ENCODE measurements at regions not wholly inside any gene's neighbourhood (a gene's known extent, or its start where the extent isn't known, plus 50 kb on each side); places are given as distances from the start of the nearest gene placed in this dataset.

DNA sequence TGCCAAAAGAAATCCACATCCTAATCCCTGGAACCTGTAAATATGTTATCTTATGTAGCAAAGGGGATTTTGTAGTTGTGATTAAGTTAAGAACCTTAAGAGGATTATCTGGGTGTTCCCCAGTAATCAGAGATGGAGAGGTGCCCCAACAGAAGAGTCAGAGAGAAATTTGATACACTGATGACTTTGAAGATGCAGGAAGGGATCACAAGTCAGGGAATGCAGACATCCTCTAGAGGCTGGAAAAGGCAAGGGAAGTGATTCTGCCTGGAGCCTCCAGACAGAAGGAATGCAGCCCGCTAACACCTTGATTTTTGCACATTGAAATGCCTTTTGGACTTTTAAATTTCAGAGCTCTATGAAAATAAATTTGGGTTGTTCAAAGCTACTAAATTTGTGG lies 531.7 kb downstream of the DNAJB9 start:
- no peaks in the 10 kb centered on the region for H3K9me3 ChIP-seq (ENCODE audit: control insufficient read depth in 2 of 2, low read length in 2 of 2)
- no peak overlapping the region for H3K4me3 ChIP-seq (ENCODE audit: low read length in 2 of 2)
- no peaks in the 10 kb centered on the region for H3K27me3 ChIP-seq (ENCODE audit: control insufficient read depth in 2 of 2, insufficient read depth in 2 of 2, low read length in 2 of 2)
- H3K36me3 ChIP-seq (ENCODE audit: control insufficient read depth in 2 of 2, insufficient read depth in 2 of 2, low read length in 2 of 2), result no peaks in the 10 kb centered on the region
- H3K27ac ChIP-seq (ENCODE audit: low read depth in 2 of 2, low read length in 2 of 2), result no peak overlapping the region
- H3K9ac ChIP-seq (ENCODE audit: low read depth in 1 of 2, low read length in 2 of 2), result no peak overlapping the region
- H3K4me1 ChIP-seq (ENCODE audit: control insufficient read depth in 2 of 2, insufficient read depth in 2 of 2, low read length in 2 of 2), result no peaks in the 10 kb centered on the region

DNA sequence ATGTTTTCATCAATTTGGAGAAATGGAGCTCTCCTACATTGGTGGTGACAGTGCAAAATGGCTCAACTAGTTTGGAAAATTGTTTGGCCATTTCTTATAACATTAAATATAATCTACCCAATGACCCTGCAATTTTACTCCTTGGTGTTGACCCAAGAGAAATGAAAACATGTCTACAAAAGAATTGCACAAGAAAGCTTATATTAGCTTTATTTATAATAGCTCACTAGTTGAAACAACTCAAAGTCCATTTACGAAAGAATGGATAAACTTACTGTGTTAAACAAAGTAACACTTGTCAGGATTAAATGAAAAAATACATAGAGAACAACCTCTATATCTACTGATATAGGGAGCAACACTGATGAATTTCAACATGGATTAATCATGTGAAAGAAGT lies 539.9 kb downstream of the DNAJB9 start:
- H3K9me3 ChIP-seq (ENCODE audit: control insufficient read depth in 2 of 2, low read length in 2 of 2), result no peaks in the 10 kb centered on the region

DNA sequence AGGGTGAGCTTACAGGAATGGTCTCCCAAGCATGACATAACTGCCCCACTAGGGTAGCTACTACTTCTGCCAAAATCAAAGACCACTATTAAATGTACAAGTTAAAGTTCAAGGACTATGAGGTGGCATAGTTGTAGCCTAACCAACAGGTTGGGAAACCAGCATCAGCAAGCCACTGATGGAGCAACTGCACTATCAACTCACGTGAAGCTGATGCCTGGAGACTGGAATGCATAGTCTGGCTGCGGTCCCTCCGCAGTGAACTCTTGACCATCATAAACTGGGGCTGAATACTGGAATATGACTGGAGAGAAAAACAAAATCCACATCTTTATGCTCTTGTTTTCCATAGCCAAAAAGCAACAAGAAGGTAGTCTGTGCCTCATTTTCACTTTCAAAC lies 541.4 kb downstream of the DNAJB9 start:
- Histone ChIP-seq H3K27me3 (ENCODE audit: control insufficient read depth in 2 of 2, insufficient read depth in 2 of 2, low read length in 2 of 2) (no peaks in the 10 kb centered on the region), H3K9me3 (ENCODE audit: control insufficient read depth in 2 of 2, low read length in 2 of 2) (no peaks in the 10 kb centered on the region), H3K36me3 (ENCODE audit: control insufficient read depth in 2 of 2, insufficient read depth in 2 of 2, low read length in 2 of 2) (no peaks in the 10 kb centered on the region), H3K27ac (ENCODE audit: low read depth in 2 of 2, low read length in 2 of 2) (no peak overlapping the region), H3K4me1 (ENCODE audit: control insufficient read depth in 2 of 2, insufficient read depth in 2 of 2, low read length in 2 of 2) (no peaks in the 10 kb centered on the region), H3K9ac (ENCODE audit: low read depth in 1 of 2, low read length in 2 of 2) (no peak overlapping the region), H3K4me3 (ENCODE audit: low read length in 2 of 2) (no peak overlapping the region)

More for the DNA sequence above, 539.9 kb downstream of the DNAJB9 start:
- Histone ChIP-seq H3K36me3 (ENCODE audit: control insufficient read depth in 2 of 2, insufficient read depth in 2 of 2, low read length in 2 of 2) (no peaks in the 10 kb centered on the region), H3K27ac (ENCODE audit: low read depth in 2 of 2, low read length in 2 of 2) (no peak overlapping the region), H3K4me3 (ENCODE audit: low read length in 2 of 2) (no peak overlapping the region), H3K4me1 (ENCODE audit: control insufficient read depth in 2 of 2, insufficient read depth in 2 of 2, low read length in 2 of 2) (no peaks in the 10 kb centered on the region), H3K9ac (ENCODE audit: low read depth in 1 of 2, low read length in 2 of 2) (no peak overlapping the region), H3K27me3 (ENCODE audit: control insufficient read depth in 2 of 2, insufficient read depth in 2 of 2, low read length in 2 of 2) (no peaks in the 10 kb centered on the region)

DNA sequence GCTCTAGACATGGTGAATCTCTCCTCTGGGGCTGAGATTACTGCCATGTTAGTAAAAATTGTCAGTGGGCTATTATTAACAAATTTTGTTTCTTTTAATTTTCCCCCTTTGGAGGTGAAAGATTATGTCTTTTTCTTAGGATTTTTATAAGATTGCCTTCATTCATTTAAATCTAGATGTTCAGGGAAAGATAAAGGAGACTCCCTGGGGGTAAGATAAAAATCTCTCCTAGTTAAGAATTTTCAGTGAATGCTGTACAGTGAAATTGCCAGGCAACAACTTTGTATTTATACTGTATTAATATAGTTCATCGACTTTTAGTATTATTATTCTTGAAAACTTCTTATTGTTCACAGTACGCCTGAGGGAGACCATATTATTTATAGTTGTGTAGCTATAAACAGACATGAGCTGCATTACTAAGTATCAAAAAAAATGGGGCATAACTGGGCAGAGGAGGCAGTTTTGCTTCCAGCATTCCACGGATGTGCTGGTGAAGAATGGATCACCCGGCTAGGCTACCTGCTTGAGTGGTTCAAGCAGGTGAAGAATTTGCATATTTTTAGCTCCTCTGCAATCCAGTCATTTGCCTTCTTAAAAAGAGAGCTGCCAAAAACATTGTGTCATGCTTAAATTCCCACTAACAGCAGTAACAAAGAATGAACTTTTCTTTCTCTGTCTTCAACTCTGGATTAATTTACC lies 552.1 kb downstream of the DNAJB9 start:
- Histone ChIP-seq H3K36me3 (ENCODE audit: control insufficient read depth in 2 of 2, insufficient read depth in 2 of 2, low read length in 2 of 2) (no peaks in the 10 kb centered on the region), H3K9me3 (ENCODE audit: control insufficient read depth in 2 of 2, low read length in 2 of 2) (no peaks in the 10 kb centered on the region), H3K4me3 (ENCODE audit: low read length in 2 of 2) (no peak overlapping the region), H3K27me3 (ENCODE audit: control insufficient read depth in 2 of 2, insufficient read depth in 2 of 2, low read length in 2 of 2) (no peaks in the 10 kb centered on the region), H3K27ac (ENCODE audit: low read depth in 2 of 2, low read length in 2 of 2) (no peak overlapping the region), H3K9ac (ENCODE audit: low read depth in 1 of 2, low read length in 2 of 2) (no peak overlapping the region), H3K4me1 (ENCODE audit: control insufficient read depth in 2 of 2, insufficient read depth in 2 of 2, low read length in 2 of 2) (no peaks in the 10 kb centered on the region)

DNA sequence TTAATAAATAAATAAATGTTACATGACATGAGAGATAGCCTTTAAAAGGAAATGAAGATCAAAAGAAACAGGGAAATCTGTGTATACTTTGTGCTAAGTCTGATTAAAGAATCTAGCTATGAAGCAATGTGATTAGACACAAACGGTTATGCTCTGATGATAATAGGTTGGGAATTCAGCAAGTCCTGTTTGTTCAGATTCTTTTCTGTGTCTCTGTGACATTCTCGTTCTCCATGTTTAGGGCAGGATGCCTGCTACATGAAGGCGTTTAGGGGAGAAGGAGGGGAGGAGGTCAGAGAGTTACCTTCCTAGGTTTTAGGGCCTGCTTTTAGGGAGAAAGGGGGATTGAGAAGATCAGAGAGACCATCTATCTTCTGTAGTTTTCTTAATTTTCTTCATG lies 555.3 kb downstream of the DNAJB9 start:
- Histone ChIP-seq H3K27me3 (ENCODE audit: control insufficient read depth in 2 of 2, insufficient read depth in 2 of 2, low read length in 2 of 2) (no peaks in the 10 kb centered on the region), H3K9me3 (ENCODE audit: control insufficient read depth in 2 of 2, low read length in 2 of 2) (no peaks in the 10 kb centered on the region), H3K27ac (ENCODE audit: low read depth in 2 of 2, low read length in 2 of 2) (no peak overlapping the region), H3K36me3 (ENCODE audit: control insufficient read depth in 2 of 2, insufficient read depth in 2 of 2, low read length in 2 of 2) (no peaks in the 10 kb centered on the region), H3K4me3 (ENCODE audit: low read length in 2 of 2) (no peak overlapping the region), H3K4me1 (ENCODE audit: control insufficient read depth in 2 of 2, insufficient read depth in 2 of 2, low read length in 2 of 2) (no peaks in the 10 kb centered on the region), H3K9ac (ENCODE audit: low read depth in 1 of 2, low read length in 2 of 2) (no peak overlapping the region)

DNA sequence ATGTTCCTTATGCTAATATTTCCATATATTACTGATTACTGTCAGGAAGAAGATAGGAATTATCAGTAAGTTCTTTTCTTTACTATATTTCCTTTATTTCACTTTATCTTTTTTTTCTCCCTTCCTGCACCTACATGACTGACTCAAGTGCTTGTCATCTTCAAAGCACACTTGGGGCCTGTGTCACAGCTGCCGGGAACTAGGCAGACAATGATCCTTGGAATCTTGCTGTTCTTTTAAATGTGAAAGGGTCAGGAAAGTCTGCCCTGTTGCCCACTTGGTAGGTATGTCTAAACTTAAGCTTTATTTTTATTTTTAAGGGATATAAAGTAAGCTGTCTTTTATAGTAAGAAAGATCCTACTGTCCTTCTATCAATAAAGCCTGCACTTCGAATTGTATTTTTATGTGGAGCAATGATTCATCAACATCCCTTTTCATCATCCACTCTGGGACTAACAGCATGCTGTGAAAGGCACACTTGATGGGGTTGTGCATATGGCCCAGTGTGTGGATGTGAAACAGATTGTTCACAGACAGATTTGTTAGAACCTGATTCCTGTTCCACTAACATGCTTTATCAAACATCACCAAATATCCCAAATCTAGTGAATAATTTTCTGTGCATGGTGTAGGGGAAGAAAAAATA lies 556.9 kb downstream of the DNAJB9 start:
- H3K27me3 ChIP-seq (ENCODE audit: control insufficient read depth in 2 of 2, insufficient read depth in 2 of 2, low read length in 2 of 2), result no peaks in the 10 kb centered on the region
- no peak overlapping the region for H3K27ac ChIP-seq (ENCODE audit: low read depth in 2 of 2, low read length in 2 of 2)
- no peak overlapping the region for H3K9ac ChIP-seq (ENCODE audit: low read depth in 1 of 2, low read length in 2 of 2)
- no peaks in the 10 kb centered on the region for H3K36me3 ChIP-seq (ENCODE audit: control insufficient read depth in 2 of 2, insufficient read depth in 2 of 2, low read length in 2 of 2)
- H3K9me3 ChIP-seq (ENCODE audit: control insufficient read depth in 2 of 2, low read length in 2 of 2), result no peaks in the 10 kb centered on the region
- no peaks in the 10 kb centered on the region for H3K4me1 ChIP-seq (ENCODE audit: control insufficient read depth in 2 of 2, insufficient read depth in 2 of 2, low read length in 2 of 2)
- H3K4me3 ChIP-seq (ENCODE audit: low read length in 2 of 2), result no peak overlapping the region

DNA sequence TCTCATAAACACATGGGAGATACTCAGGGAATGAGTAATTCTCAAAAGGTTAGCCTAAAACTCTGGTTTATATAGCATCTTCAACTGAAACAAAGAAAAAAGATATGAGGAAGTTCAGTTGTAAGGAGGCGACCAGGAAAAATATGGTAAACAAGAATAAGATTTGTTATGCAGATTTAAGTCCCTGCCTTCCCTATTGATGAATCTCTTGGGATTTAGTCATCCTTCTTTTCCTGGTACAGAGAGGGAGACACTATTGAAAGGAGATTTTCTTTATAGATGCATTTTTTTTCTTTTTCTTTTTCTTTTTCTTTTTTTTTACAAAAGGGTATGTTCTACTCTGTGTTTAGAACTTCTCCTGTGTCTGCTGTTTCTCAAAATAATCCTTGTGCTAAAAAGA lies 557.5 kb downstream of the DNAJB9 start:
- H3K27me3 ChIP-seq (ENCODE audit: control insufficient read depth in 2 of 2, insufficient read depth in 2 of 2, low read length in 2 of 2), result no peaks in the 10 kb centered on the region
- no peak overlapping the region for H3K4me3 ChIP-seq (ENCODE audit: low read length in 2 of 2)
- H3K27ac ChIP-seq (ENCODE audit: low read depth in 2 of 2, low read length in 2 of 2), result no peak overlapping the region
- no peak overlapping the region for H3K9ac ChIP-seq (ENCODE audit: low read depth in 1 of 2, low read length in 2 of 2)
- H3K36me3 ChIP-seq (ENCODE audit: control insufficient read depth in 2 of 2, insufficient read depth in 2 of 2, low read length in 2 of 2), result no peaks in the 10 kb centered on the region
- no peaks in the 10 kb centered on the region for H3K9me3 ChIP-seq (ENCODE audit: control insufficient read depth in 2 of 2, low read length in 2 of 2)
- no peaks in the 10 kb centered on the region for H3K4me1 ChIP-seq (ENCODE audit: control insufficient read depth in 2 of 2, insufficient read depth in 2 of 2, low read length in 2 of 2)

DNA sequence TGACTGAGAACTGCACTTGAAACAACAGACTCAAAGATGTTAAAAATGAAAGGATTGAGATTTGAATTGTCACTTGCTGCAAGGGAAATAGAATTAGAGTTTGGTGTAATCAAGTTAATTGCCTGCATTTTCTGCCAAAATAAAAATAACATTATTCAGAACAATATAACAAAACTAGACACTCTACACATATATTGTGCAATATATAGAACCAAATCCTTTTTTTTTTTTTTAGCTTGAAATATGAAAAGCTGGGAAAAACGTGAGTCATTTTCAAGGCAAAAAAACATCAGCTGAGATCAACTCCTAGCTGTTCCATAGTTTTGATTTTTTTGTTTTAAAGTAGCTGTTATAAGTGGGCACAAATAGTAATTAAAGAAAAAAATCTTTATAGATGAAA lies 561.5 kb downstream of the DNAJB9 start:
- no peaks in the 10 kb centered on the region for H3K36me3 ChIP-seq (ENCODE audit: control insufficient read depth in 2 of 2, insufficient read depth in 2 of 2, low read length in 2 of 2)
- no peak overlapping the region for H3K9ac ChIP-seq (ENCODE audit: low read depth in 1 of 2, low read length in 2 of 2)
- H3K4me1 ChIP-seq (ENCODE audit: control insufficient read depth in 2 of 2, insufficient read depth in 2 of 2, low read length in 2 of 2), result no peaks in the 10 kb centered on the region
- H3K4me3 ChIP-seq (ENCODE audit: low read length in 2 of 2), result no peak overlapping the region
- H3K9me3 ChIP-seq (ENCODE audit: control insufficient read depth in 2 of 2, low read length in 2 of 2), result peaks cover 6 to 9% of the 10 kb centered on the region in 2 donors
- no peak overlapping the region for H3K27ac ChIP-seq (ENCODE audit: low read depth in 2 of 2, low read length in 2 of 2)
- no peaks in the 10 kb centered on the region for H3K27me3 ChIP-seq (ENCODE audit: control insufficient read depth in 2 of 2, insufficient read depth in 2 of 2, low read length in 2 of 2)

DNA sequence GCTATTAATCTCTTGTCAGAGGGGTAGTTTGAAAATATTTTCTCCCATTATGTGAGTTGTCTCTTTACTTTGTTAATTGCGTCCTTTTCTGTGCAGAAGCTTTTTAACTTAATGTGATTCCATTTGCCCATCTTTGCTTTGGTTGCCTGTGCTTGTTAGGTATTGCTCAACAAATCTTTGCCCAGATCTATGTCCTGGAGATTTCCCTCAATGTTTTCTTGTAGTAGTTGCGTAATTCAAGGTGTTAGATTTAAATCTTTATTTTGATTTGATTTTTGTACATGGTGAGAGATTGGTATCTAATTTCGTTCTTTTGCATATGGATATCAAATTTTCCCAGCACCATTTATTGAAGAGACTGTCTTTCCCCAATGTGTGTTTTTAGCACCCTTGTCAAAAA lies 567.2 kb downstream of the DNAJB9 start:
- Histone ChIP-seq H3K9me3 (ENCODE audit: control insufficient read depth in 2 of 2, low read length in 2 of 2) (peaks cover 6 to 9% of the 10 kb centered on the region in 2 donors), H3K27ac (ENCODE audit: low read depth in 2 of 2, low read length in 2 of 2) (no peak overlapping the region), H3K9ac (ENCODE audit: low read depth in 1 of 2, low read length in 2 of 2) (no peak overlapping the region), H3K4me1 (ENCODE audit: control insufficient read depth in 2 of 2, insufficient read depth in 2 of 2, low read length in 2 of 2) (no peaks in the 10 kb centered on the region), H3K4me3 (ENCODE audit: low read length in 2 of 2) (no peak overlapping the region), H3K36me3 (ENCODE audit: control insufficient read depth in 2 of 2, insufficient read depth in 2 of 2, low read length in 2 of 2) (no peaks in the 10 kb centered on the region), H3K27me3 (ENCODE audit: control insufficient read depth in 2 of 2, insufficient read depth in 2 of 2, low read length in 2 of 2) (no peaks in the 10 kb centered on the region)

DNA sequence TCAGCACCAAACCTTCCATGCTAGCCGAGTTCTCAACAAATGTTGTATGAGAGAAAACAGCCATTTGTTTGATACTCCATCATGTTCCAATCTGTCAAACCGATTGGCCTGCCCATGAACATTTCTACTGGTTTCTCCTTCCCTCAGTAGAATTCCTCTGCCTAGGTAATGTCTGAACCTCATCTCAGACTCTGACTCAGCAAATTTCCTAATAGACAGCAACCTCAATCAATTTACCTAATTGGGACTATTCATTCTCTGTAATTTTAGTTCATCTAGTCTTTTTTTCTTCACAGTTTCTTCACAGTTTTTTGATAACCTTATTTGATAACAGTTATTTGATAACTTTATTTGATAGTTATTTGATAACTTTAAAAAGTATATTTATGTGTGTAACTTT lies 585.1 kb downstream of the DNAJB9 start:
- H3K9ac ChIP-seq (ENCODE audit: low read depth in 1 of 2, low read length in 2 of 2), result no peak overlapping the region
- no peaks in the 10 kb centered on the region for H3K36me3 ChIP-seq (ENCODE audit: control insufficient read depth in 2 of 2, insufficient read depth in 2 of 2, low read length in 2 of 2)
- H3K27ac ChIP-seq (ENCODE audit: low read depth in 2 of 2, low read length in 2 of 2), result no peak overlapping the region
- H3K27me3 ChIP-seq (ENCODE audit: control insufficient read depth in 2 of 2, insufficient read depth in 2 of 2, low read length in 2 of 2), result no peaks in the 10 kb centered on the region
- H3K4me3 ChIP-seq (ENCODE audit: low read length in 2 of 2), result no peak overlapping the region
- H3K9me3 ChIP-seq (ENCODE audit: control insufficient read depth in 2 of 2, low read length in 2 of 2), result peaks cover 0 to 4% of the 10 kb centered on the region in 2 donors
- no peaks in the 10 kb centered on the region for H3K4me1 ChIP-seq (ENCODE audit: control insufficient read depth in 2 of 2, insufficient read depth in 2 of 2, low read length in 2 of 2)

Data from mucosa of rectum (tissue), 2 donors.